IMR-90 (cell line): ENCODE measurements at regions not wholly inside any gene's neighbourhood (a gene's known extent, or its start where the extent isn't known, plus 50 kb on each side); places are given as distances from the start of the nearest gene placed in this dataset.
A peak's percentile ranks its signal among the peaks of the same experiment; 100 is the strongest.

Source experiments
- ATAC-seq: fragments of 200-7000 bp; cut with Tn5 transposase; 2 replicates; pipeline ENCODE4 v1.9.1; 2020; ENCODE audit warnings: low read depth, mild to moderate bottlenecking, moderate library complexity
- BruUV-seq: library from RNA; stranded (reverse); fragments of 400-500 nt; replicated peaks from 2 replicates; lab custom pipeline; 2021; lab: Mats Ljungman, UMichigan
- CTCF ChIA-PET: fragments of 300-600 bp; formaldehyde crosslinking; extraction: SDS; loops from one replicate; lab custom pipeline; 2021; ENCODE audit warnings: antibody characterized with exemption; lab: Yijun Ruan, JAX
- POLR2A ChIA-PET: fragments of 300-600 bp; sonication (Branson Sonifier 250); formaldehyde crosslinking; loops from one replicate; lab custom pipeline; 2022; ENCODE audit warnings: antibody characterized with exemption; ENCODE audit not compliant: unreplicated experiment; lab: Charles Lee
- DNase-seq: peaks from one replicate; pipeline ENCODE4 v3.0.0; 2013
- H2AFZ ChIP-seq: replicated peaks from 2 replicates; pipeline ENCODE3; 2013; ENCODE audit warnings: low read length, mild to moderate bottlenecking; ENCODE audit not compliant: poor library complexity
- H2AK5ac ChIP-seq: 2 replicates; pipeline ENCODE4 v1.6.1; 2013; ENCODE audit warnings: low read depth, low read length, inconsistent platforms
- H2AK9ac ChIP-seq: replicated peaks from 2 replicates; pipeline ENCODE3; 2013; ENCODE audit warnings: mild to moderate bottlenecking, low read depth, low read length, moderate library complexity; ENCODE audit not compliant: poor library complexity
- H2BK120ac ChIP-seq: 2 replicates; pipeline ENCODE4 v1.6.1; 2013; ENCODE audit warnings: low read depth, low read length, inconsistent platforms
- H2BK15ac ChIP-seq: 3 replicates; pipeline ENCODE4 v1.6.1; 2013; ENCODE audit warnings: low read depth, low read length, inconsistent platforms
- H2BK20ac ChIP-seq: 2 replicates; pipeline ENCODE4 v1.6.1; 2013; ENCODE audit warnings: low read depth, mild to moderate bottlenecking, inconsistent platforms, low read length, moderate library complexity
- H2BK5ac ChIP-seq: 2 replicates; pipeline ENCODE4 v1.6.1; 2013; ENCODE audit warnings: mild to moderate bottlenecking, low read depth, low read length, inconsistent platforms; ENCODE audit not compliant: poor library complexity, severe bottlenecking
- H3K14ac ChIP-seq: replicated peaks from 2 replicates; pipeline ENCODE4 v1.6.1; 2013; ENCODE audit warnings: low read depth, low read length, inconsistent platforms
- H3K18ac ChIP-seq: 2 replicates; pipeline ENCODE4 v1.6.1; 2013; ENCODE audit warnings: low read depth, low read length, control low read depth
- H3K23ac ChIP-seq: 2 replicates; pipeline ENCODE4 v1.6.1; 2013; ENCODE audit warnings: low read depth, low read length, inconsistent platforms
- H3K27ac ChIP-seq: 2 replicates; pipeline ENCODE4 v1.5.1; 2013; ENCODE audit warnings: mild to moderate bottlenecking, control low read depth, low read length; ENCODE audit not compliant: insufficient read depth
- H3K27me3 ChIP-seq: 2 replicates; pipeline ENCODE4 v1.6.1; 2013; ENCODE audit warnings: low read length; ENCODE audit not compliant: control insufficient read depth, insufficient read depth
- H3K36me3 ChIP-seq: 2 replicates; pipeline ENCODE4 v1.6.1; 2013; ENCODE audit warnings: low read length, mixed read lengths; ENCODE audit not compliant: control insufficient read depth, insufficient read depth
- H3K4ac ChIP-seq: 2 replicates; pipeline ENCODE4 v1.6.1; 2013; ENCODE audit warnings: low read depth, low read length, inconsistent platforms
- H3K4me1 ChIP-seq: 2 replicates; pipeline ENCODE4 v1.6.1; 2013; ENCODE audit warnings: low read length, mixed read lengths; ENCODE audit not compliant: control insufficient read depth, insufficient read depth
- H3K4me2 ChIP-seq: 2 replicates; pipeline ENCODE4 v1.6.1; 2013; ENCODE audit warnings: low read depth, mild to moderate bottlenecking, control low read depth, low read length, moderate library complexity
- H3K4me3 ChIP-seq: 2 replicates; pipeline ENCODE4 v1.5.1; 2013; ENCODE audit warnings: low read depth, mild to moderate bottlenecking, control low read depth, low read length, moderate library complexity; ENCODE audit not compliant: insufficient read depth
- H3K56ac ChIP-seq: 2 replicates; pipeline ENCODE4 v1.6.1; 2013; ENCODE audit warnings: low read length, inconsistent platforms; ENCODE audit not compliant: insufficient read depth; ENCODE audit errors: extremely low read depth
- H3K79me1 ChIP-seq, 2 experiments: 2 replicates each; pipeline ENCODE4 v1.6.1; 2013; ENCODE audit warnings: low read length in 2 of 2, inconsistent platforms in 1 of 2, low read depth in 1 of 2
- H3K9ac ChIP-seq: 2 replicates; pipeline ENCODE4 v1.6.1; 2013; ENCODE audit warnings: low read depth, low read length, control low read depth
- H3K9me1 ChIP-seq: 2 replicates; pipeline ENCODE4 v1.6.1; 2013; ENCODE audit warnings: low read length, inconsistent platforms; ENCODE audit not compliant: insufficient read depth
- H3K9me3 ChIP-seq: 2 replicates; pipeline ENCODE4 v1.6.1; 2013; ENCODE audit warnings: low read length; ENCODE audit not compliant: control insufficient read depth, insufficient read depth
- H4K20me1 ChIP-seq: 2 replicates; pipeline ENCODE4 v1.6.1; 2013; ENCODE audit warnings: low read length, inconsistent platforms; ENCODE audit not compliant: insufficient read depth
- H4K5ac ChIP-seq: 2 replicates; pipeline ENCODE4 v1.6.1; 2013; ENCODE audit warnings: mild to moderate bottlenecking, low read depth, low read length, control low read depth
- H4K8ac ChIP-seq, 2 experiments: 2 replicates each; pipeline ENCODE4 v1.6.1; 2013; ENCODE audit warnings: low read depth in 2 of 2, low read length in 2 of 2, control low read depth in 1 of 2, inconsistent platforms in 1 of 2
- H4K91ac ChIP-seq: 2 replicates; pipeline ENCODE4 v1.6.1; 2013; ENCODE audit warnings: low read depth, low read length, inconsistent platforms; ENCODE audit not compliant: insufficient read depth
- BHLHE40 ChIP-seq: fragments of 150-350 bp; IDR thresholded peaks from 2 replicates; pipeline ENCODE4 v1.6.1; 2016; ENCODE audit warnings: mild to moderate bottlenecking, low read depth, low read length
- CEBPB ChIP-seq: IDR thresholded peaks from 2 replicates; pipeline ENCODE4 v1.6.1; 2012; ENCODE audit warnings: low read depth, low read length, improper control_type of control experiment
- CHD1 ChIP-seq: IDR thresholded peaks from 2 replicates; pipeline ENCODE4 v1.6.1; 2012; ENCODE audit warnings: low read depth, low read length, improper control_type of control experiment
- CTCF ChIP-seq: conservative IDR thresholded peaks from 2 replicates; pipeline ENCODE4 v1.5.1; 2012; ENCODE audit warnings: mild to moderate bottlenecking, low read depth, low read length, improper control_type of control experiment
- ELK1 ChIP-seq: fragments of 150-350 bp; IDR thresholded peaks from 2 replicates; pipeline ENCODE4 v1.6.1; 2016; ENCODE audit warnings: low read depth, mild to moderate bottlenecking, low read length, moderate library complexity, borderline replicate concordance
- FOS ChIP-seq: fragments of 150-350 bp; IDR thresholded peaks from 2 replicates; pipeline ENCODE4 v1.6.1; 2016; ENCODE audit warnings: low read depth, low read length
- MAFK ChIP-seq: IDR thresholded peaks from 2 replicates; pipeline ENCODE4 v1.6.1; 2012; ENCODE audit warnings: low read depth, low read length, improper control_type of control experiment
- MAZ ChIP-seq: IDR thresholded peaks from 2 replicates; pipeline ENCODE4 v1.6.1; 2012; ENCODE audit warnings: low read depth, mild to moderate bottlenecking, low read length, improper control_type of control experiment, moderate library complexity, borderline replicate concordance
- MXI1 ChIP-seq: IDR thresholded peaks from 2 replicates; pipeline ENCODE4 v1.6.1; 2012; ENCODE audit warnings: low read depth, mild to moderate bottlenecking, low read length, moderate library complexity, borderline replicate concordance
- NFE2L2 ChIP-seq: fragments of 150-350 bp; IDR thresholded peaks from 2 replicates; pipeline ENCODE4 v1.6.1; 2016; ENCODE audit warnings: low read depth, mild to moderate bottlenecking, low read length
- POLR2A ChIP-seq: IDR thresholded peaks from 2 replicates; pipeline ENCODE4 v1.6.1; 2012; ENCODE audit warnings: mild to moderate bottlenecking, low read depth, low read length
- RAD21 ChIP-seq: IDR thresholded peaks from 2 replicates; pipeline ENCODE4 v1.6.1; 2012; ENCODE audit warnings: low read length, improper control_type of control experiment
- RCOR1 ChIP-seq: IDR thresholded peaks from 2 replicates; pipeline ENCODE4 v1.6.1; 2012; ENCODE audit warnings: mild to moderate bottlenecking, low read length, improper control_type of control experiment; ENCODE audit not compliant: insufficient replicate concordance
- RFX5 ChIP-seq: IDR thresholded peaks from 2 replicates; pipeline ENCODE4 v1.8.0; 2012; ENCODE audit warnings: low read depth, mild to moderate bottlenecking, low read length, moderate library complexity
- SMC3 ChIP-seq: fragments of 150-350 bp; IDR thresholded peaks from 2 replicates; pipeline ENCODE4 v1.6.1; 2016; ENCODE audit warnings: low read depth, mild to moderate bottlenecking, antibody characterized with exemption, low read length, moderate library complexity
- whole genome bisulfite sequencing, 2 experiments: methylation state at CpG; one replicate each; pipeline versions ENCODE4 v1.1.5 to v1.1.7; 2013; ENCODE audit warnings: missing lambda C conversion rate in 2 of 2; ENCODE audit not compliant: insufficient read length in 1 of 2; ENCODE audit errors: extremely low coverage in 2 of 2; 5-methylcytosine and 5-hydroxymethylcytosine counted together
- dilution Hi-C: fragments of 300-500 bp; cut with HindIII; formaldehyde crosslinking; loops from one replicate; pipeline ENCODE4 v1.14.3; 2018; ENCODE audit warnings: low sequenced_read_pairs; ENCODE audit not compliant: unreplicated experiment
- in situ Hi-C: fragments of 300-500 bp; cut with MboI; formaldehyde crosslinking; loops from 3 replicates; pipeline ENCODE4 v1.14.3; 2019; ENCODE audit warnings: low sequenced_read_pairs, inconsistent platforms, mixed read lengths
- intact Hi-C: fragments of 100-400 bp; cut with micrococcal nuclease; formaldehyde crosslinking; loops from 2 replicates; pipeline ENCODE4 v1.10.0; 2022
- TF ChIP-seq, protein P1 (sequence below): fragments of 150-350 bp; IDR thresholded peaks from 2 replicates; pipeline ENCODE4 v1.6.1; 2017; ENCODE audit warnings: mild to moderate bottlenecking, antibody characterized with exemption, low read length, low read depth

GRCh38 chr9:16344343-16344742 lies 526.1 kb downstream of the BNC2 start:
- no peak overlapping the region for H3K4me2 ChIP-seq
- ChIA-PET CTCF (interaction anchor here (0.6 kb wide), 1 partner anchor 1215 kb away, joined by 3 read pairs; no protein-coding TSS in a partner anchor), POLR2A (no interaction called here)
- H3K36me3 ChIP-seq = no peaks in the 10 kb centered on the region
- H4K5ac ChIP-seq = peak overlapping the region; percentile 99
- peaks cover 15% of the 10 kb centered on the region for H3K4me1 ChIP-seq
- peak overlapping the region; percentile 80 for H2BK5ac ChIP-seq
- dilution Hi-C loops (no loop called here), intact Hi-C loops (no loop called here), in situ Hi-C loops (no loop called here)
- H3K14ac ChIP-seq = peak overlapping the region; percentile 48; the same call in 1 of the 2 replicates
- H4K8ac ChIP-seq = peak overlapping the region; percentile 66 to 98
- peak overlapping the region; percentile 90 for H2AFZ ChIP-seq
- H2AK9ac ChIP-seq = no peak overlapping the region
- no peak overlapping the region for H3K56ac ChIP-seq
- peak overlapping the region; percentile 65 for H3K27ac ChIP-seq
- H2AK5ac ChIP-seq = peak overlapping the region; percentile 80
- peak overlapping the region; percentile 8; the same call in 1 of the 2 replicates for H3K9ac ChIP-seq
- H3K18ac ChIP-seq = peak overlapping the region; percentile 98
- no TSS peak for BruUV-seq
- no peaks in the 10 kb centered on the region for H3K79me1 ChIP-seq
- H3K9me1 ChIP-seq = peaks cover 7% of the 10 kb centered on the region; the same call in 1 of the 2 replicates
- peak; percentile 73 for ATAC-seq
- no peak overlapping the region for H3K4me3 ChIP-seq
- peak; percentile 93 for DNase-seq
- peak overlapping the region; percentile 70 for H3K23ac ChIP-seq
- no peaks in the 10 kb centered on the region for H4K20me1 ChIP-seq
- no peaks in the 10 kb centered on the region for H3K9me3 ChIP-seq
- H2BK120ac ChIP-seq = peak overlapping the region; percentile 95
- peak overlapping the region; percentile 80 for H4K91ac ChIP-seq
- H3K4ac ChIP-seq = peak overlapping the region; percentile 86
- WGBS, 2 experiments = no CpG with 5 or more reads among the region's 6 CpGs
- H3K27me3 ChIP-seq = no peaks in the 10 kb centered on the region
- H2BK20ac ChIP-seq = peak overlapping the region; percentile 89
- H2BK15ac ChIP-seq = peak overlapping the region; percentile 96; the same call in 2 of the 3 replicates
- TF ChIP-seq FOS = peak; percentile 87
- TF ChIP-seq SMC3 = peak; percentile 17; the same call in 1 of the 2 replicates
- TF ChIP-seq CHD1 = no peak
- no peak for TF ChIP-seq MXI1
- TF ChIP-seq POLR2A = no peak
- no peak for TF ChIP-seq ELK1
- TF ChIP-seq RFX5 = no peak
- TF ChIP-seq NFE2L2 = peak; percentile 57; the same call in 1 of the 2 replicates
- TF ChIP-seq CTCF = no peak
- no peak for TF ChIP-seq RCOR1
- TF ChIP-seq, protein P1, sequence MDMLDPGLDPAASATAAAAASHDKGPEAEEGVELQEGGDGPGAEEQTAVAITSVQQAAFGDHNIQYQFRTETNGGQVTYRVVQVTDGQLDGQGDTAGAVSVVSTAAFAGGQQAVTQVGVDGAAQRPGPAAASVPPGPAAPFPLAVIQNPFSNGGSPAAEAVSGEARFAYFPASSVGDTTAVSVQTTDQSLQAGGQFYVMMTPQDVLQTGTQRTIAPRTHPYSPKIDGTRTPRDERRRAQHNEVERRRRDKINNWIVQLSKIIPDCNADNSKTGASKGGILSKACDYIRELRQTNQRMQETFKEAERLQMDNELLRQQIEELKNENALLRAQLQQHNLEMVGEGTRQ = no peak
- no peak for TF ChIP-seq MAFK
- peak; percentile 41 for TF ChIP-seq RAD21
- no peak for TF ChIP-seq CEBPB
- no peak for TF ChIP-seq BHLHE40
- peak; percentile 61; the same call in 1 of the 2 replicates for TF ChIP-seq MAZ
